ENCODE measurements at regions not wholly inside any gene's neighbourhood (a gene's known extent, or its start where the extent isn't known, plus 50 kb on each side); places are given as distances from the start of the nearest gene placed in this dataset.

DNA sequence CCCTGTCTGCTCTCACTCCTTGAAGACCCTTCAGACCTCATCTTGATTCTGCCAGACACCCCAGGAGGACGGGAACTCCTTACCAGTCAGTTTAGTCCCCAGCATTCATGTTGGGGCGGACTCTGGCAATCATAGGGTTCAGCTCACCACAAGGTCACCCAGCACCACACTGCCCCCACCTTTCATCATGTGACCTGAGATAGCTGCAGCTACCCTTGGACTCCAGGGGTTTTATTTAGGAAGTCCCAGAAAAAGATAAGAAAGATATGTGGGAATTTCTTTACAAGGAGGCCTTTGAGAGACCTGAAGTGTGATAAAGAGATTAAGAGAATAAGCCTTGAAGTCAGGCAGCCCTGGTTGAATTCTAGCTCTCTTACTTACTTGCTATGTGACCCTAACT is 59.8 kb upstream of the NLK start:
- H3K27ac Mint-ChIP-seq (ENCODE audit: unreplicated experiment): no peak overlapping the region
- TF ChIP-seq, protein P1, sequence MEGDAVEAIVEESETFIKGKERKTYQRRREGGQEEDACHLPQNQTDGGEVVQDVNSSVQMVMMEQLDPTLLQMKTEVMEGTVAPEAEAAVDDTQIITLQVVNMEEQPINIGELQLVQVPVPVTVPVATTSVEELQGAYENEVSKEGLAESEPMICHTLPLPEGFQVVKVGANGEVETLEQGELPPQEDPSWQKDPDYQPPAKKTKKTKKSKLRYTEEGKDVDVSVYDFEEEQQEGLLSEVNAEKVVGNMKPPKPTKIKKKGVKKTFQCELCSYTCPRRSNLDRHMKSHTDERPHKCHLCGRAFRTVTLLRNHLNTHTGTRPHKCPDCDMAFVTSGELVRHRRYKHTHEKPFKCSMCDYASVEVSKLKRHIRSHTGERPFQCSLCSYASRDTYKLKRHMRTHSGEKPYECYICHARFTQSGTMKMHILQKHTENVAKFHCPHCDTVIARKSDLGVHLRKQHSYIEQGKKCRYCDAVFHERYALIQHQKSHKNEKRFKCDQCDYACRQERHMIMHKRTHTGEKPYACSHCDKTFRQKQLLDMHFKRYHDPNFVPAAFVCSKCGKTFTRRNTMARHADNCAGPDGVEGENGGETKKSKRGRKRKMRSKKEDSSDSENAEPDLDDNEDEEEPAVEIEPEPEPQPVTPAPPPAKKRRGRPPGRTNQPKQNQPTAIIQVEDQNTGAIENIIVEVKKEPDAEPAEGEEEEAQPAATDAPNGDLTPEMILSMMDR (IDR thresholded peaks at IDR 0.05; ENCODE audit: partially characterized antibody, unreplicated experiment): no peak
- H3K4me1 Mint-ChIP-seq (ENCODE audit: low read depth, unreplicated experiment): no peaks in the 10 kb centered on the region
- no peaks in the 10 kb centered on the region for H3K9me3 Mint-ChIP-seq (ENCODE audit: unreplicated experiment)
- H3K36me3 Mint-ChIP-seq (ENCODE audit: unreplicated experiment): no peaks in the 10 kb centered on the region
- H3K4me3 Mint-ChIP-seq (ENCODE audit: unreplicated experiment): no peak overlapping the region
- DNase-seq: no peak
- no peaks in the 10 kb centered on the region for H3K27me3 Mint-ChIP-seq (ENCODE audit: unreplicated experiment)

DNA sequence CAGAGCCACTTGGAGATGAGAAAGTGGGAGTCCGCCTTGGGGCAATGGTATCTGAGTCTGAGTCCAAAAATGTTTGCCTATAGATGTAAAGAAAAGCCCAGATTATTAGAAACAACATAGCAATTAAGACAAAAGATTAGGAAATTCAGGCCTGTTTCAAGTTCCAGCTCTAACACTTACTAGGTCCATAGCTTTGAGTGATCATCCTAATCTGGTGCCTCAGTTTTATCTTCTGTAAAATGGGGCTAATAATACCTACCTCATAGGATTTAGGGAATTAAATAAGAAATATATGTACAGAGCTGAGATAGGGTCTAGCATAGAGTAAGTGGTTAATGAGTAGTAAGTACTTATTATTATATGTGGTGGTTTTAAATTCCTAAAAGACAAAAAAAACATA is 58.6 kb upstream of the NLK start:
- Mint-ChIP-seq H3K4me3 (ENCODE audit: unreplicated experiment) (no peak overlapping the region), H3K36me3 (ENCODE audit: unreplicated experiment) (no peaks in the 10 kb centered on the region), H3K27ac (ENCODE audit: unreplicated experiment) (no peak overlapping the region), H3K4me1 (ENCODE audit: low read depth, unreplicated experiment) (no peaks in the 10 kb centered on the region), H3K27me3 (ENCODE audit: unreplicated experiment) (peaks cover 2% of the 10 kb centered on the region), H3K9me3 (ENCODE audit: unreplicated experiment) (no peaks in the 10 kb centered on the region)
- no peak for DNase-seq
- TF ChIP-seq, protein P1 (IDR thresholded peaks at IDR 0.05; ENCODE audit: partially characterized antibody, unreplicated experiment): no peak

DNA sequence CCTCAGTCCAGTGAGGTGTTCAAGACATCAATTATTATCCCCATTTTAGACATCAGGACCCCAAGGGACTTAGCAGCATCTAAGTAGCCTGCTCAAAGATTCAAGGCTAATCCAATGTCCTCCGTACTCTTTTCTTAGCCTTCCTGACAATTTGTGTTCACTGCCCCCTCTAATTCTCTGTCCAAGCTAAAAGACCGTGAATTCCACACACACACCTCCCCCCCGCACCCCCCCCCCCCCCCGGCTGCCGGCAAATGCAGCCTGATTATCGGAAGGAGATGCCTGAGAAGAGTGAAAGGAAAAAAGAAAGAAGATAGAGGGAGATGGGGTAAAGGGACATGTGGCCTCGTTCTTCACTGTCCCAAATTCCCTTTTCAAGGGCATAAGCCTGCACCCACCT is 58.1 kb upstream of the NLK start:
- H3K4me3 Mint-ChIP-seq (ENCODE audit: unreplicated experiment): no peak overlapping the region
- H3K4me1 Mint-ChIP-seq (ENCODE audit: low read depth, unreplicated experiment): no peaks in the 10 kb centered on the region
- TF ChIP-seq, protein P1 (IDR thresholded peaks at IDR 0.05; ENCODE audit: partially characterized antibody, unreplicated experiment): no peak
- DNase-seq: no peak
- peaks cover 2% of the 10 kb centered on the region for H3K27me3 Mint-ChIP-seq (ENCODE audit: unreplicated experiment)
- no peaks in the 10 kb centered on the region for H3K9me3 Mint-ChIP-seq (ENCODE audit: unreplicated experiment)
- no peak overlapping the region for H3K27ac Mint-ChIP-seq (ENCODE audit: unreplicated experiment)
- H3K36me3 Mint-ChIP-seq (ENCODE audit: unreplicated experiment): no peaks in the 10 kb centered on the region

GRCh38 chr17:27984816-27985215 is 57.7 kb upstream of the NLK start:
- Mint-ChIP-seq H3K27me3 (ENCODE audit: unreplicated experiment) (peaks cover 2% of the 10 kb centered on the region), H3K36me3 (ENCODE audit: unreplicated experiment) (no peaks in the 10 kb centered on the region), H3K4me1 (ENCODE audit: low read depth, unreplicated experiment) (no peaks in the 10 kb centered on the region), H3K27ac (ENCODE audit: unreplicated experiment) (no peak overlapping the region), H3K4me3 (ENCODE audit: unreplicated experiment) (no peak overlapping the region), H3K9me3 (ENCODE audit: unreplicated experiment) (no peaks in the 10 kb centered on the region)
- no peak for DNase-seq
- TF ChIP-seq, protein P1 (IDR thresholded peaks at IDR 0.05; ENCODE audit: partially characterized antibody, unreplicated experiment): no peak

DNA sequence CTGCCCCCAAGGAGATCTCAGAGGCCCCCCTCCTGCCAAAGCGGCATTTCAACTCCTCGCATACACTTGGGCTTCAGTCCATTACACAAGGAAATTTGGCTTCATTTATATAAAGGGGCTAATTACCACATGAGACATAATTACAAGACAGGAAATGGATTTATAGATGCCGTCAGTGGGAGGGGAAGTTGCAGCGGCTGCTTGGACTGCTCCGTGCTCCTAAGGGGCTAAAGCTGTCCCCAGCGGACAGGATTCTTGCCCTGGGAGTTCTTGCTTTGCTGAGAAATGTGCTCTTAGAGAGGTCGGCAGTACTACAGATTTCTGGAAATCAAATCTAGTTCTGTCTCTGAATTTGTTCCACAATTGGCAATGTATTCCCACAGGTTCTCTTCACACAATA is 57.2 kb upstream of the NLK start:
- no peaks in the 10 kb centered on the region for H3K9me3 Mint-ChIP-seq (ENCODE audit: unreplicated experiment)
- H3K4me1 Mint-ChIP-seq (ENCODE audit: low read depth, unreplicated experiment): no peaks in the 10 kb centered on the region
- no peak for DNase-seq
- TF ChIP-seq, protein P1 (IDR thresholded peaks at IDR 0.05; ENCODE audit: partially characterized antibody, unreplicated experiment): no peak
- peaks cover 2% of the 10 kb centered on the region for H3K27me3 Mint-ChIP-seq (ENCODE audit: unreplicated experiment)
- no peak overlapping the region for H3K4me3 Mint-ChIP-seq (ENCODE audit: unreplicated experiment)
- no peaks in the 10 kb centered on the region for H3K36me3 Mint-ChIP-seq (ENCODE audit: unreplicated experiment)
- no peak overlapping the region for H3K27ac Mint-ChIP-seq (ENCODE audit: unreplicated experiment)

Data from glutamatergic neuron (in vitro differentiated cells).